ENCODE measurements at regions not wholly inside any gene's neighbourhood (a gene's known extent, or its start where the extent isn't known, plus 50 kb on each side); places are given as distances from the start of the nearest gene placed in this dataset.

DNA sequence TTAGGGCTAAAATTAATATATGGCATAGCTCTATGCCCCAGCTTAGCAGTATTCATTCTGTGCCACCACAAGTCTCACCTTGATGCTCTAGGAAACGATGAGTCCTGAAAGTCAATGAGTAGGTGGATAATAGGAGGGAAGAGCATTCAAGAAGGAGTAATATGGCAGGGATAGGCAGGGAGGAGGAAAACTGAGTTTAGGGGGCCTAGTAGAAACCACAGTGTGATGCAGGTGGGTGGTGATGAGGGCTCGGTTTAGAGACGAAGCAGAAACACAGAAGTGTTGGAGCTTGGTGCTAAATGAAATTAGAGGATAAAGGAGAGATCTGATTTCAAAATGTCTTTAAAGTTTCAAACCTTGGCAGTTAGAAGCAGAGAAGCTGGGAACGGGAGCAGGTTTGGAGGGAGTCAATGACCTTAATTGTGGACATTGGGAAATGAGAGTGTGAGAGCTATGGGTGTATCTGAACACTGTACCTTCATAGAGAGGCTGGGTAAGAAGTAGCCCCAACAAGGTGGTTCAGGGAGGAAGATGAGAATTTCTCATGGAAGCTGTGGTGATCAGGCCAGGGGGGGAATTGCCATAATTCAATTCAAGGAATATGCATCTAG, 144.7 kb upstream of the CPSF6 start:
- no peak overlapping the region for H3K4me3 ChIP-seq (ENCODE audit: low read depth, low read length)
- TF ChIP-seq, protein P1, sequence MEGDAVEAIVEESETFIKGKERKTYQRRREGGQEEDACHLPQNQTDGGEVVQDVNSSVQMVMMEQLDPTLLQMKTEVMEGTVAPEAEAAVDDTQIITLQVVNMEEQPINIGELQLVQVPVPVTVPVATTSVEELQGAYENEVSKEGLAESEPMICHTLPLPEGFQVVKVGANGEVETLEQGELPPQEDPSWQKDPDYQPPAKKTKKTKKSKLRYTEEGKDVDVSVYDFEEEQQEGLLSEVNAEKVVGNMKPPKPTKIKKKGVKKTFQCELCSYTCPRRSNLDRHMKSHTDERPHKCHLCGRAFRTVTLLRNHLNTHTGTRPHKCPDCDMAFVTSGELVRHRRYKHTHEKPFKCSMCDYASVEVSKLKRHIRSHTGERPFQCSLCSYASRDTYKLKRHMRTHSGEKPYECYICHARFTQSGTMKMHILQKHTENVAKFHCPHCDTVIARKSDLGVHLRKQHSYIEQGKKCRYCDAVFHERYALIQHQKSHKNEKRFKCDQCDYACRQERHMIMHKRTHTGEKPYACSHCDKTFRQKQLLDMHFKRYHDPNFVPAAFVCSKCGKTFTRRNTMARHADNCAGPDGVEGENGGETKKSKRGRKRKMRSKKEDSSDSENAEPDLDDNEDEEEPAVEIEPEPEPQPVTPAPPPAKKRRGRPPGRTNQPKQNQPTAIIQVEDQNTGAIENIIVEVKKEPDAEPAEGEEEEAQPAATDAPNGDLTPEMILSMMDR (IDR thresholded peaks at IDR 0.05; ENCODE audit: borderline replicate concordance, insufficient read depth, low read depth, low read length), result no peak

DNA sequence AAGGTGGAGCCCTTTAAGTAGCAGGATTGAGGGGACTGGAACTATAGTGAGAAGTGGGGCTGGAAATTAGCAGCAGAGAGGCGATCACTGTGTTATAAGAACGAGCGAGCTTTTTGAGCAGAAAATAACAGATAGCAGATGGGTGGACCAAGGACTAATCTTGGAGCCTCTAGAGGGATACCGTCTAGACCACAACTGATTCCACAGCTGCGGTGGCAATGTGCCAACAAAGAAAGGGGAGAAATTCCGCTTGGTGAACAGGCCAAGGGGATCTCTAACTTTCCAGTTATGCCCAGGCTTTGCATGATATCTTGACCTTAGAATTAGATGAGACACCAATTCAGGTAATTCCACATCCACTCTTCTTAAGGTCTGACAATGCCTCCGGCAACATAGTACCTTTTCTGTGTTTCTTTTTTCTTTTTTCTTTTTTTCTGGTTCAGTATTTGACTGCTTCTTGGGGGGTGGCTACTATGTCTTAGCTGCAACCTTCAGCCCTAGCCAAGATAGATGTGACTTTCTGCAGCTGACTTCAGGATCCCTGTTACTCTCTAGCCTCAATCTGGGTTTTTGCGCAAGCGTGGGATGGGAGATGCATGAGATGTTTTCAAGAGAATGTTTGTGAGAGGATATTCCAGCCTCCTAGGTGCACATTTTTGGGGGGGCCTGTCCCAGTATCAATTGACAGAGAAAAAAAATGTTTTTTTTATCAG, 143.4 kb upstream of the CPSF6 start:
- TF ChIP-seq, protein P1 (IDR thresholded peaks at IDR 0.05; ENCODE audit: borderline replicate concordance, insufficient read depth, low read depth, low read length), result no peak
- no peak overlapping the region for H3K4me3 ChIP-seq (ENCODE audit: low read depth, low read length)

DNA sequence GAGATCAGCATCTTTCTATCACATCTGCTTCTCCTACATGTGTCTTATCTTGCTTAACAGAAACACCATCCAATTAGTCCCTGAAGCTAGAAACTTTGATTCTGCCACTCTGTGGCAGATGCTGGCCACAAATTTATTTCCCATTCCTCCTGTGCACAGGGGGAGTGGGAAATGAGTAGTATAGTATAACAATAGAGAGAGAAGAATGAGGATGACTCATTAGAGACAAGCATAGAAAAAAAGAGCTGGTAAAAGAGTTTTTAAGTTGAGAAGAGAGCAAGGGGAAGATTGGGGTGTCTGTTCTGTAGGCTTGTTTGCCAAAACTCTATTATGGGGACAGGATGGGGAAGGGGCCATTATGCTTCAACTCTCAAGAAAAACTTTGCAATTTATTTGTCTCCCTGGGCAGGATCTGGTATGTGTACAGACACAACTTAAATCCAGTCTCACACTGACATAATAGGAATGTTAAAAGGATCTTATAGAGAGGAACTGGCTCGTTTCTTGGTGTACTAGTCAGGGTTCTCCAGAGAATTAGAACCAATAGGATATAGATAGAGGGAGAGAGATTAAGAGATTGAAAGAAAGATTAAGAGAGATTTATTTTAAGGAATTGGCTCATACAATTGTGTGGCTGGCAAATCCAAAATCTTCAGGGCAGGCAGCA, 142.6 kb upstream of the CPSF6 start:
- H3K4me3 ChIP-seq (ENCODE audit: low read depth, low read length), result no peak overlapping the region
- TF ChIP-seq, protein P1 (IDR thresholded peaks at IDR 0.05; ENCODE audit: borderline replicate concordance, insufficient read depth, low read depth, low read length), result no peak

DNA sequence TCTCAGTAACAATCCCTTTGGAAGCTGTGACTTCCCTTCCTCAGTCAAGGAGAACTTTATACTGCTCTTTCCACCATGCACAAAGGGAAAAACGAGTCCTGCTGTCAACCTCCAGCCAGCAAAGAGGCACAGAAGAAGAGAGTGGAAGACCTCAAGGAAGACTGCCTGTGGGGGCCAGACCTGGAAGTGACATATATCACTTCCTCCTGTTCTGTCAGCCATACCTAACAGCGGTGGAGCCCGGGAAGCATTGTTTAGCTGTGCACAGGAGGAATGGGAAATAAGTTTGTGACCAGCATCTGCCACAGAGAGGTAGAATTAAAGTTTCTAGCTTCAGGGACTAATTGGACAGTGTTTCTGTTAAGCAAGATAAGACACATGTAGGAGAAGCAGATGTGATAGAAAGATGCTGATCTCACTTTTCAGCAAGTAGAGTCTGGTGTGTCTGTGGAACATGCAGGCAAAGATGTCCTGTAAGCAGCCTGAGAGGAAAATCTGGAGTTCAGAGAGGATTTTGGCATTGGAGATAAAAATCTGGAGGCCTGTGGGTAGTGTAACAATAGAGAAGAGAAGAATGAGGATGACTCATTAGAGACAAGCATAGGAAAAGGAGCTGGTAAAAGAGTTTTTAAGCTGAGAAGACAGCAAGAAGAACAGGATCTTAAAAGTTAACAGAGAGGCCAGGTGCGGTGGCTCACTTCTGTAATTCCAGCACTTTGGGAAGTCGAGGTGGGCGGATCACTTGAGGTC, 141.6 kb upstream of the CPSF6 start:
- TF ChIP-seq, protein P1 (IDR thresholded peaks at IDR 0.05; ENCODE audit: borderline replicate concordance, insufficient read depth, low read depth, low read length), result no peak

DNA sequence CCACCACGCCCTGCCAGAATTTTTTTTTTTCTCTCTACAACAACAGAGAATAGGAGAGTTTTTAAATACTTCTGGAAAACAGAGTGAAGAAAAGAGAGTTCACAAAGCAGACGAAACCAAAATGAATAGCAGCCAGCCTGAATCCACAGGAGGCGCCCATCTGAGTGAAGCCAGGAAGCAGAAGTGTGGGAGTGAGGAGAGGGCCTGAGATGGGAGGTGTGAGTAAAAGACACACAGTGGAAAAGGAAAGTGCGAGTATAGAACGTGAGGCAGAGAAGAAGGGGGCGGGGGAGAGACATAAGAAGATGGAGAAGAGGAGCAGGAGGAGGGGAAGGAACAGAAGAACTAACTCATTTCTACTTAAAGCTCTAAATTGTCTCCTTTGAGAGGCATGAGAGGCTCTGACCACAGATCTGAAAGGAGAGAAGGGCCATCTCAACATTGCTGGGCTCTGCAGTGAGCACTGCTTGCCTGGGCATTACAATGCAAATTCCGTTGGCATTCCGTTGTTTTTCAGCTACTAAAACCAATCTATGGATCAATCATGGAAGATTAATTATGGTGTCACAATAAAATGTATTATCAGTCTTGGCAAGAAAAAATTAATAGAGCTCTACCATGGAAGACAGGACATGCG, 140.1 kb upstream of the CPSF6 start:
- TF ChIP-seq, protein P1 (IDR thresholded peaks at IDR 0.05; ENCODE audit: borderline replicate concordance, insufficient read depth, low read depth, low read length), result no peak
- no peak overlapping the region for H3K4me3 ChIP-seq (ENCODE audit: low read depth, low read length)

More for the DNA sequence above, 141.6 kb upstream of the CPSF6 start:
- H3K4me3 ChIP-seq (ENCODE audit: low read depth, low read length), result no peak overlapping the region

DNA sequence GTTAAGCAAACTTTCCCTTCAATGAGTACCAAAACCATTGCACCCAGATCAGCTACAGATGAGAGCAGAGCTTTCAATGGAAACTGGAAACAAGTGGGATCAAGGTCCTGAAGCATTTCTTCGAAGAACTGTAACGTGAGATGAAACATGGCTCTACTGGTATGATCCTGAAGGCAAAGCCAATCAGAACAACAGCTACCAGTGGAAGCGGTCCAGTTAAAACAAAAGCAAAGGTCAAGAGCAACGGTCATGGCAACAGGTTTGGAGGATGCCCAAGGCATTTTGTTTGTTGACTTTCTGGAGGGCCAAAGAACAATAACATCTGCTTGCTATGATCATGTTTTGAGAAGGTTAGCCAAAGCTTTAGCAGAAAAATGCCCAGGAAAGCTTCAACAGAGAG, 137.9 kb upstream of the CPSF6 start:
- TF ChIP-seq, protein P1 (IDR thresholded peaks at IDR 0.05; ENCODE audit: borderline replicate concordance, insufficient read depth, low read depth, low read length), result no peak
- H3K4me3 ChIP-seq (ENCODE audit: low read depth, low read length), result no peak overlapping the region

Measured in GM12875 (cell line).